ENCODE measurements at regions not wholly inside any gene's neighbourhood (a gene's known extent, or its start where the extent isn't known, plus 50 kb on each side); places are given as distances from the start of the nearest gene placed in this dataset.

DNA sequence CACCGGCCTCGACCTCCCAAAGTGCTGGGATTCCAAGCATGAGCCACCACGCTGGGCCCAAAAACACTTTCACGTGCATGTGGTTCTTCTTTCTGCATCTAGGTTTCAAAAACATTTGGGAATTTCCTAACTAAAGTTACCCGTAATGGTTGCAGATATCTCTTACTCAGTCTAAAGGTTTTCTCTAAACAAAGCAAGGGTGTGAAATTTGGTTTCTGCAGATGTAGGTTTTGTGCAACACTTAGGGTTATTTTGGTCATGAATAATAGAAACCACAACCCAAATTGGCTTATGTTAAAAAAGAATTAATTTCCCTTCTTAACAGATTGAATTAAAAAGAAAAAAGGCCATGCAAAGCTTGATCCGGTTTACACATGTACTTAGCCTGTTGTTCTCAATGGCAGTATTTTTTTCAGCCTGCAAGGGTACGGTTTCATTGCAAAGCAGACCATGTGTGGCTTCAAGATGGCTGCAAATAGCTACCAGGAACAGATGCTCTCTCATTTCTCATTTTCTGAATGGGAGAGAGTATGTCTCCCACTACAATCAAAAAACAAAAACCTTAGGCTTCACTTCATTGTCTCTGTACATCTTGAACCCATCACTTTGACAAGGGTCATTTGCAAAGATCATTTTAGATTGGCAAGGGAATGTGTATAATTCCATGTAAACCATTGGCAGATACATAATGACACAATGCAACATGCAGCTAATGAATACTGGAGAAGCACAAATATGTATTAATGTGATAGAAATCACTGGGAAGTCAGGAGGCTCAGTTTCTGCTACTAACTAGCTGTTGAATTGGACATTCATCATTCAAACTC is 491.2 kb upstream of the FLRT2 start:
- Mint-ChIP-seq H3K9me3 (ENCODE audit: low read depth) (peaks cover 12% of the 10 kb centered on the region), H3K27ac (no peak overlapping the region), H3K36me3 (no peaks in the 10 kb centered on the region), H3K4me1 (no peaks in the 10 kb centered on the region), H3K4me3 (no peak overlapping the region), H3K27me3 (no peaks in the 10 kb centered on the region)
- CTCF ChIA-PET: no interaction called here
- ATAC-seq: no peak
- no peak for DNase-seq

DNA sequence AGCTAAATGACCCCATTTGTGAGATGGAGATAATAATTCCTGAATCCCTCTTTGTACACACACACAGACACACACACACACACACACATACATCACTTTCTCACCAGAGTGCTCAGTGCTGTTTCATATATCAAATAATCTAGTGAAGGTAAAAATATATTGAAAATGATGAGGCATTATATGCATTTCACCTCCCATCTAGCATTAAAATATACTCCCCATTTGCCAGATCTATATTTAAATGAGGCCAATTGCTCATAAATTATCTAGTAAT is 490.7 kb upstream of the FLRT2 start:
- no peaks in the 10 kb centered on the region for H3K4me1 Mint-ChIP-seq
- ATAC-seq (no peak), DNase-seq (no peak)
- no peaks in the 10 kb centered on the region for H3K27me3 Mint-ChIP-seq
- no peaks in the 10 kb centered on the region for H3K36me3 Mint-ChIP-seq
- no peak overlapping the region for H3K27ac Mint-ChIP-seq
- peaks cover 12% of the 10 kb centered on the region for H3K9me3 Mint-ChIP-seq (ENCODE audit: low read depth)
- CTCF ChIA-PET: no interaction called here
- H3K4me3 Mint-ChIP-seq: no peak overlapping the region

DNA sequence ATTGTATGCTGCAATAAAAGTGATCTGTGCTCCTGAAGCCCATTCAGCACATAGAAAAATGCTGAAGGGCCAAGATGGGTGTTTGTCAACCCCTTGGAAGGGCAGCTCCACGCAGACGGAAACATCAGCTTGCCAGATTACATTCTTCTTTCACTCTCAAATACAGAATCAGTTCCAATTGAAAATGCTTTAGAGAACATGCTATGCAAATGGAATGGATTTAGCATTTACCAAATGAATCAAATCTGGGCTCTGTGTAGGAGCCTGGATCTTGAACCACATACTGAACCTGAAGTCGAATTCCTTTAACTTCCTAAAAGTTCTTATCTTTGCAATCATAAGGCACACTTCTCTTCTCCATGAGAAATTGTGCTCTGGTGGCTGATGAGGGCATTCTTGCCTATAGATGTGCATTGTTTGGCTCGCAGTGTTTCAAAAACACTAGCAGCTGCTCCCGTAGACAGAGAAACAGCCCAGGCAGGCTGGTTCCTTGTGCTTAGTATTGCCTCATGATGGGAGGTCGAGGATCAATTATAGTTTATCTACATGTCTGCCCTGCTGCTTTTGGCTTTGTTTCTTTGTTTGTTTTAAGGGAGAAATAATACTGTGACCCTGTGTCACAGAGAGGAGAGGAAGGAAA is 489.8 kb upstream of the FLRT2 start:
- CTCF ChIA-PET: no interaction called here
- Mint-ChIP-seq H3K27me3 (no peaks in the 10 kb centered on the region), H3K4me3 (no peak overlapping the region), H3K36me3 (no peaks in the 10 kb centered on the region), H3K4me1 (no peaks in the 10 kb centered on the region), H3K27ac (no peak overlapping the region), H3K9me3 (ENCODE audit: low read depth) (peaks cover 12% of the 10 kb centered on the region)
- DNase-seq (no peak), ATAC-seq (no peak)

DNA sequence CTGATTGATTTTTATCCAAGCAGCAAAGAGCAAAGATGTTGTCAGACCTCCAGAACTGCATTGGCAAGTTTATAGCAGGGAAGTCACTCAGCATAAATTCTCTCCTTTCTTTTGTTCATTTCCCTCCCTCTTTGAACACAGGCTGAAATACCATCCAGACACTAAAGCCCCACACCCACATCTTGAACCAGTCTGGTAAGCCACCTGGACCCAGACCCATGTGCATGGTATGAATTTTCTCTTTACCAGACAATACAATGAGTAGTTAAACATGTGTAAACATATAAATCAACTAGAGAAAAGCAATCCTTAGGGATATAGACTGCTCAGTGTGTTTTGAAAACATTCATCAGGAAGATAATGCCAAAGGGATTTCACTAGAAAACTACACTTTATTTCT is 488.3 kb upstream of the FLRT2 start:
- CTCF ChIA-PET: no interaction called here
- no peak overlapping the region for H3K4me3 Mint-ChIP-seq
- H3K36me3 Mint-ChIP-seq: no peaks in the 10 kb centered on the region
- ATAC-seq (no peak), DNase-seq (no peak)
- no peak overlapping the region for H3K27ac Mint-ChIP-seq
- H3K4me1 Mint-ChIP-seq: no peaks in the 10 kb centered on the region
- H3K27me3 Mint-ChIP-seq: no peaks in the 10 kb centered on the region
- H3K9me3 Mint-ChIP-seq (ENCODE audit: low read depth): peaks cover 14% of the 10 kb centered on the region

GRCh38 chr14:85042301-85042700 is 487.6 kb upstream of the FLRT2 start:
- CTCF ChIA-PET: no interaction called here
- ATAC-seq: no peak
- peaks cover 16% of the 10 kb centered on the region for H3K9me3 Mint-ChIP-seq (ENCODE audit: low read depth)

GRCh38 chr14:85050180-85050579 is 479.8 kb upstream of the FLRT2 start:
- CTCF ChIA-PET: no interaction called here
- H3K27me3 Mint-ChIP-seq: no peaks in the 10 kb centered on the region
- H3K36me3 Mint-ChIP-seq: no peaks in the 10 kb centered on the region
- H3K4me1 Mint-ChIP-seq: no peaks in the 10 kb centered on the region
- ATAC-seq (no peak), DNase-seq (no peak)
- H3K4me3 Mint-ChIP-seq: no peak overlapping the region
- H3K9me3 Mint-ChIP-seq (ENCODE audit: low read depth): peaks cover 14% of the 10 kb centered on the region
- H3K27ac Mint-ChIP-seq: no peak overlapping the region

More at GRCh38 chr14:85042301-85042700, 487.6 kb upstream of the FLRT2 start:
- no peaks in the 10 kb centered on the region for H3K4me1 Mint-ChIP-seq
- H3K27me3 Mint-ChIP-seq: no peaks in the 10 kb centered on the region
- no peaks in the 10 kb centered on the region for H3K36me3 Mint-ChIP-seq
- no peak overlapping the region for H3K27ac Mint-ChIP-seq
- no peak for DNase-seq
- H3K4me3 Mint-ChIP-seq: no peak overlapping the region

DNA sequence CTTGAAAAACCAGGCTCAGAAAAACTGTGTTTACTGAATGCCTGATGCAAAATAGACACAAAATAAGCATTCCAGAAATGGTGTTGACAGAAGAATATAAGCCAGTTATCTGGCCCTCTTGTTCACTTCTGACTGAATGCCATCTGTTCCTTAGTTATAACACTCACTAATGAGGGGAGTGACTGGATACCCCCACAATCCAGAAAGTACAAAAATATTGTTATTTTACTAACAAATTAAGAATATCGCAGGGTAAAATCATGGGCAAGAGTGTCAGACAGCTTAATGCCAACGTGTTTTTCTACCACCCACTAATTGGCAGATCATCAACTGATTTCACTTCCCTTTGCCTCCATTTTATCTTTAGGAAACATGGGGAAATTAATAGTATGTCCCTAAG is 477.3 kb upstream of the FLRT2 start:
- no peak for ATAC-seq
- Mint-ChIP-seq H3K36me3 (no peaks in the 10 kb centered on the region), H3K4me1 (no peaks in the 10 kb centered on the region), H3K27me3 (no peaks in the 10 kb centered on the region), H3K4me3 (no peak overlapping the region), H3K27ac (no peak overlapping the region), H3K9me3 (ENCODE audit: low read depth) (peaks cover 14% of the 10 kb centered on the region)
- CTCF ChIA-PET: no interaction called here
- DNase-seq: no peak

- ATAC-seq: no peak
- no peak overlapping the region for H3K4me3 Mint-ChIP-seq
- H3K27ac Mint-ChIP-seq: no peak overlapping the region
These were observed 475.8 kb upstream of the FLRT2 start for GRCh38 chr14:85054178-85054577.

GRCh38 chr14:85056267-85056666 is 473.7 kb upstream of the FLRT2 start:
- Mint-ChIP-seq H3K4me3 (no peak overlapping the region), H3K27ac (no peak overlapping the region), H3K4me1 (no peaks in the 10 kb centered on the region), H3K27me3 (no peaks in the 10 kb centered on the region), H3K36me3 (no peaks in the 10 kb centered on the region), H3K9me3 (ENCODE audit: low read depth) (peaks cover 19% of the 10 kb centered on the region)
- DNase-seq: no peak
- no peak for ATAC-seq
- CTCF ChIA-PET: no interaction called here

More at GRCh38 chr14:85054178-85054577, 475.8 kb upstream of the FLRT2 start:
- no peaks in the 10 kb centered on the region for H3K4me1 Mint-ChIP-seq
- DNase-seq: no peak
- H3K27me3 Mint-ChIP-seq: no peaks in the 10 kb centered on the region
- peaks cover 13% of the 10 kb centered on the region for H3K9me3 Mint-ChIP-seq (ENCODE audit: low read depth)
- CTCF ChIA-PET: no interaction called here
- H3K36me3 Mint-ChIP-seq: no peaks in the 10 kb centered on the region

GRCh38 chr14:85057221-85057620 is 472.7 kb upstream of the FLRT2 start:
- no peaks in the 10 kb centered on the region for H3K36me3 Mint-ChIP-seq
- CTCF ChIA-PET: no interaction called here
- ATAC-seq (no peak), DNase-seq (no peak)
- peaks cover 19% of the 10 kb centered on the region for H3K9me3 Mint-ChIP-seq (ENCODE audit: low read depth)
- no peak overlapping the region for H3K27ac Mint-ChIP-seq
- H3K4me3 Mint-ChIP-seq: no peak overlapping the region
- no peaks in the 10 kb centered on the region for H3K4me1 Mint-ChIP-seq
- no peaks in the 10 kb centered on the region for H3K27me3 Mint-ChIP-seq

GRCh38 chr14:85058150-85058549 is 471.8 kb upstream of the FLRT2 start:
- Mint-ChIP-seq H3K4me3 (no peak overlapping the region), H3K27ac (no peak overlapping the region), H3K9me3 (ENCODE audit: low read depth) (peaks cover 17% of the 10 kb centered on the region), H3K27me3 (no peaks in the 10 kb centered on the region), H3K36me3 (no peaks in the 10 kb centered on the region), H3K4me1 (no peaks in the 10 kb centered on the region)
- CTCF ChIA-PET: no interaction called here
- DNase-seq (no peak), ATAC-seq (no peak)

GRCh38 chr14:85060121-85060520 is 469.8 kb upstream of the FLRT2 start:
- Mint-ChIP-seq H3K36me3 (no peaks in the 10 kb centered on the region), H3K4me3 (no peak overlapping the region), H3K27me3 (no peaks in the 10 kb centered on the region), H3K9me3 (ENCODE audit: low read depth) (peaks cover 17% of the 10 kb centered on the region), H3K4me1 (no peaks in the 10 kb centered on the region), H3K27ac (no peak overlapping the region)
- ATAC-seq (no peak), DNase-seq (no peak)
- CTCF ChIA-PET: interaction anchor here (0.6 kb wide), 1 partner anchor 407 kb away, joined by 3 read pairs; no protein-coding TSS in a partner anchor

- ATAC-seq (no peak), DNase-seq (no peak)
- CTCF ChIA-PET: no interaction called here
- H3K4me1 Mint-ChIP-seq: no peaks in the 10 kb centered on the region
- no peak overlapping the region for H3K27ac Mint-ChIP-seq
- peaks cover 10% of the 10 kb centered on the region for H3K9me3 Mint-ChIP-seq (ENCODE audit: low read depth)
- H3K27me3 Mint-ChIP-seq: no peaks in the 10 kb centered on the region
- H3K4me3 Mint-ChIP-seq: no peak overlapping the region
- H3K36me3 Mint-ChIP-seq: no peaks in the 10 kb centered on the region
These were observed 468.7 kb upstream of the FLRT2 start for GRCh38 chr14:85061256-85061655.

GRCh38 chr14:85063747-85064146 is 466.2 kb upstream of the FLRT2 start:
- peaks cover 10% of the 10 kb centered on the region for H3K9me3 Mint-ChIP-seq (ENCODE audit: low read depth)
- H3K27me3 Mint-ChIP-seq: no peaks in the 10 kb centered on the region
- no peaks in the 10 kb centered on the region for H3K4me1 Mint-ChIP-seq
- no peak overlapping the region for H3K27ac Mint-ChIP-seq
- H3K36me3 Mint-ChIP-seq: no peaks in the 10 kb centered on the region
- ATAC-seq (no peak), DNase-seq (no peak)
- CTCF ChIA-PET: no interaction called here
- no peak overlapping the region for H3K4me3 Mint-ChIP-seq

Measured in activated CD8-positive, alpha-beta memory T cell treated with anti-CD3 and anti-CD28 coated beads, Interleukin-2, amount 10 ng/mL, durations not matched to agents 7 days and 5 days (primary cell).